HG03354 (cell line): ENCODE measurements at regions not wholly inside any gene's neighbourhood (a gene's known extent, or its start where the extent isn't known, plus 50 kb on each side); places are given as distances from the start of the nearest gene placed in this dataset.

Experiments
- ATAC-seq: cut with Tn5 transposase; IDR thresholded peaks from one replicate; pipeline ENCODE4 v1.9.1; 2021; ENCODE audit warnings: mild to moderate bottlenecking; ENCODE audit not compliant: unreplicated experiment, poor library complexity, severe bottlenecking

- ATAC-seq, result peak; percentile 66
Measured at GRCh38 chr1:178973652-178974101, 52.0 kb upstream of the FAM20B start.
